ENCODE measurements at regions not wholly inside any gene's neighbourhood (a gene's known extent, or its start where the extent isn't known, plus 50 kb on each side); places are given as distances from the start of the nearest gene placed in this dataset.

DNA sequence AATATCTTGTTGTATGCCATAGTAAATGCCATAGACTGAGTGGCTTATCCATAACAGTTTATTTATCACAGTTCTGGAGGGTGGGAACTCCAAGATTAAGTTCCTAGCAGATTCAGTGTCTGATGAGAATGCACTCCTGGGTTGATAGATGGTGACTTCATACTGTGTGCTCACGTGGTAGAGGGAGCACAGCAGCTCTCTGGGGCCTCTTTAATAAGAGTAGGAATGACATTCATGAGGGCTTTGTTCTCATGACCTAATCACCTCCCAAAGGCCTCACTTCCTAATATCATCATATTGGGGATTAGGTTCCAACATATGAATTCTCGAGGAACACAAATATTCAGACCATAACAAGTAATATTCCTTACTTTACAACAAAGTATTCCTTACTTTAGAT, 98.1 kb upstream of the SH3BP4 start:
- Histone ChIP-seq H4K20me1 (ENCODE audit: insufficient read depth) (no peaks in the 10 kb centered on the region), H3K36me3 (ENCODE audit: insufficient read depth, low read length) (no peaks in the 10 kb centered on the region), H3K79me2 (replicated peaks; ENCODE audit: insufficient read depth, low read length) (no peaks in the 10 kb centered on the region), H3K4me3 (ENCODE audit: low read length) (no peak overlapping the region), H3K9ac (ENCODE audit: low read length) (no peak overlapping the region), H3K9me2 (ENCODE audit: insufficient read depth, low read length) (no peaks in the 10 kb centered on the region), H3K9me3 (ENCODE audit: low read length) (peaks cover 4% of the 10 kb centered on the region), H3K27ac (ENCODE audit: low read length) (no peak overlapping the region), H3F3A (ENCODE audit: insufficient read depth, low read length, poor library complexity, severe bottlenecking) (no peaks in the 10 kb centered on the region), H3K27me3 (ENCODE audit: insufficient read depth, low read depth, low read length) (no peaks in the 10 kb centered on the region), H2AFZ (ENCODE audit: low read depth, low read length) (no peak overlapping the region), H3K4me2 (ENCODE audit: low read length) (no peak overlapping the region)
- TF ChIP-seq, protein P1, sequence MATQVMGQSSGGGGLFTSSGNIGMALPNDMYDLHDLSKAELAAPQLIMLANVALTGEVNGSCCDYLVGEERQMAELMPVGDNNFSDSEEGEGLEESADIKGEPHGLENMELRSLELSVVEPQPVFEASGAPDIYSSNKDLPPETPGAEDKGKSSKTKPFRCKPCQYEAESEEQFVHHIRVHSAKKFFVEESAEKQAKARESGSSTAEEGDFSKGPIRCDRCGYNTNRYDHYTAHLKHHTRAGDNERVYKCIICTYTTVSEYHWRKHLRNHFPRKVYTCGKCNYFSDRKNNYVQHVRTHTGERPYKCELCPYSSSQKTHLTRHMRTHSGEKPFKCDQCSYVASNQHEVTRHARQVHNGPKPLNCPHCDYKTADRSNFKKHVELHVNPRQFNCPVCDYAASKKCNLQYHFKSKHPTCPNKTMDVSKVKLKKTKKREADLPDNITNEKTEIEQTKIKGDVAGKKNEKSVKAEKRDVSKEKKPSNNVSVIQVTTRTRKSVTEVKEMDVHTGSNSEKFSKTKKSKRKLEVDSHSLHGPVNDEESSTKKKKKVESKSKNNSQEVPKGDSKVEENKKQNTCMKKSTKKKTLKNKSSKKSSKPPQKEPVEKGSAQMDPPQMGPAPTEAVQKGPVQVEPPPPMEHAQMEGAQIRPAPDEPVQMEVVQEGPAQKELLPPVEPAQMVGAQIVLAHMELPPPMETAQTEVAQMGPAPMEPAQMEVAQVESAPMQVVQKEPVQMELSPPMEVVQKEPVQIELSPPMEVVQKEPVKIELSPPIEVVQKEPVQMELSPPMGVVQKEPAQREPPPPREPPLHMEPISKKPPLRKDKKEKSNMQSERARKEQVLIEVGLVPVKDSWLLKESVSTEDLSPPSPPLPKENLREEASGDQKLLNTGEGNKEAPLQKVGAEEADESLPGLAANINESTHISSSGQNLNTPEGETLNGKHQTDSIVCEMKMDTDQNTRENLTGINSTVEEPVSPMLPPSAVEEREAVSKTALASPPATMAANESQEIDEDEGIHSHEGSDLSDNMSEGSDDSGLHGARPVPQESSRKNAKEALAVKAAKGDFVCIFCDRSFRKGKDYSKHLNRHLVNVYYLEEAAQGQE (IDR thresholded peaks at IDR 0.05; ENCODE audit: borderline replicate concordance), result no peak
- TF ChIP-seq SMC3 (conservative IDR thresholded peaks at IDR 0.05; ENCODE audit: poor library complexity), result no peak
- TF ChIP-seq EP300 (conservative IDR thresholded peaks at IDR 0.05; ENCODE audit: poor library complexity, severe bottlenecking), result no peak
- TF ChIP-seq RAD21 (conservative IDR thresholded peaks at IDR 0.05), result no peak
- TF ChIP-seq POLR2AphosphoS5 (IDR thresholded peaks at IDR 0.05), result no peak
- TF ChIP-seq EZH2 (IDR thresholded peaks at IDR 0.05; ENCODE audit: borderline replicate concordance, insufficient read depth, low read length, poor library complexity, severe bottlenecking), result no peak
- TF ChIP-seq, protein P2, sequence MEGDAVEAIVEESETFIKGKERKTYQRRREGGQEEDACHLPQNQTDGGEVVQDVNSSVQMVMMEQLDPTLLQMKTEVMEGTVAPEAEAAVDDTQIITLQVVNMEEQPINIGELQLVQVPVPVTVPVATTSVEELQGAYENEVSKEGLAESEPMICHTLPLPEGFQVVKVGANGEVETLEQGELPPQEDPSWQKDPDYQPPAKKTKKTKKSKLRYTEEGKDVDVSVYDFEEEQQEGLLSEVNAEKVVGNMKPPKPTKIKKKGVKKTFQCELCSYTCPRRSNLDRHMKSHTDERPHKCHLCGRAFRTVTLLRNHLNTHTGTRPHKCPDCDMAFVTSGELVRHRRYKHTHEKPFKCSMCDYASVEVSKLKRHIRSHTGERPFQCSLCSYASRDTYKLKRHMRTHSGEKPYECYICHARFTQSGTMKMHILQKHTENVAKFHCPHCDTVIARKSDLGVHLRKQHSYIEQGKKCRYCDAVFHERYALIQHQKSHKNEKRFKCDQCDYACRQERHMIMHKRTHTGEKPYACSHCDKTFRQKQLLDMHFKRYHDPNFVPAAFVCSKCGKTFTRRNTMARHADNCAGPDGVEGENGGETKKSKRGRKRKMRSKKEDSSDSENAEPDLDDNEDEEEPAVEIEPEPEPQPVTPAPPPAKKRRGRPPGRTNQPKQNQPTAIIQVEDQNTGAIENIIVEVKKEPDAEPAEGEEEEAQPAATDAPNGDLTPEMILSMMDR (IDR thresholded peaks at IDR 0.05; ENCODE audit: poor library complexity, severe bottlenecking), result no peak
- no peak for TF ChIP-seq MXI1 (conservative IDR thresholded peaks at IDR 0.05; ENCODE audit: poor library complexity, severe bottlenecking)
- no peak for TF ChIP-seq TAF1 (IDR thresholded peaks at IDR 0.05; ENCODE audit: low read depth)

DNA sequence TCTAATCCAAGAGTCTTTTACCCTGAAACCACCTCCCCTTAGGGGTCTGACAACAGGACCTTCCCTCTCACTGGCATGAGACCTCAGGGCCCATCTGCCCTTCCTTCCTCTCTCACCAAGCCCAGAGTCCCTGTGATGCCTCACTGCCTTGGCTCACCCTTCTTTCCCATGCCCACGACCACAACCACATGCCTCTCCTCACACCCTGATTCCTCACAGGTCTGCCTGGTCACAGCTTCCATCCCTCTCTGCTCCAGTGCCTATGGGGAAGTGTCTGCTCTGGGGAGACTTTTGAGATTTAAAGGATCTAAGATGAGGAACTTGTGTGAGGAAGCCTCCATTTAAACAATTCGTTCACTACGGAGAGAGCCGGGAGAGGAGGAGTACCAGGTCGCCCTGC, 98.9 kb upstream of the SH3BP4 start:
- Histone ChIP-seq H3K9ac (ENCODE audit: low read length) (no peak overlapping the region), H3K36me3 (ENCODE audit: insufficient read depth, low read length) (no peaks in the 10 kb centered on the region), H3K79me2 (replicated peaks; ENCODE audit: insufficient read depth, low read length) (no peaks in the 10 kb centered on the region), H4K20me1 (ENCODE audit: insufficient read depth) (no peaks in the 10 kb centered on the region), H3K27ac (ENCODE audit: low read length) (no peak overlapping the region), H3K4me2 (ENCODE audit: low read length) (no peak overlapping the region), H3K4me3 (ENCODE audit: low read length) (no peak overlapping the region), H3F3A (ENCODE audit: insufficient read depth, low read length, poor library complexity, severe bottlenecking) (no peaks in the 10 kb centered on the region), H3K9me2 (ENCODE audit: insufficient read depth, low read length) (no peaks in the 10 kb centered on the region), H3K9me3 (ENCODE audit: low read length) (peaks cover 4% of the 10 kb centered on the region), H3K27me3 (ENCODE audit: insufficient read depth, low read depth, low read length) (no peaks in the 10 kb centered on the region), H2AFZ (ENCODE audit: low read depth, low read length) (no peak overlapping the region)
- TF ChIP-seq, protein P1 (IDR thresholded peaks at IDR 0.05; ENCODE audit: borderline replicate concordance), result no peak
- TF ChIP-seq POLR2AphosphoS5 (IDR thresholded peaks at IDR 0.05) (no peak), SMC3 (conservative IDR thresholded peaks at IDR 0.05; ENCODE audit: poor library complexity) (no peak), TAF1 (IDR thresholded peaks at IDR 0.05; ENCODE audit: low read depth) (no peak), EZH2 (IDR thresholded peaks at IDR 0.05; ENCODE audit: borderline replicate concordance, insufficient read depth, low read length, poor library complexity, severe bottlenecking) (no peak), RAD21 (conservative IDR thresholded peaks at IDR 0.05) (no peak), EP300 (conservative IDR thresholded peaks at IDR 0.05; ENCODE audit: poor library complexity, severe bottlenecking) (no peak), MXI1 (conservative IDR thresholded peaks at IDR 0.05; ENCODE audit: poor library complexity, severe bottlenecking) (no peak)
- TF ChIP-seq, protein P2 (IDR thresholded peaks at IDR 0.05; ENCODE audit: poor library complexity, severe bottlenecking), result no peak
